CD14-positive monocyte (primary cell): ENCODE measurements at regions not wholly inside any gene's neighbourhood (a gene's known extent, or its start where the extent isn't known, plus 50 kb on each side); places are given as distances from the start of the nearest gene placed in this dataset.

Source experiments
- DNase-seq, 3 donors: peaks; one replicate each; pipeline ENCODE4 v3.0.0-alpha.2; 2011 to 2022
- H2AFZ ChIP-seq: 2 replicates; pipeline ENCODE4 v1.6.0; 2012; ENCODE audit warnings: mild to moderate bottlenecking, low read depth, low read length, inconsistent platforms; ENCODE audit not compliant: insufficient read depth, poor library complexity, severe bottlenecking
- H3K27ac ChIP-seq, 2 donors: 1 replicate in 1 of 2; 2 replicates in 1 of 2; pipeline ENCODE4 v1.5.1; 2012 to 2013; ENCODE audit warnings: low read length in 2 of 2, control low read depth in 1 of 2, inconsistent platforms in 1 of 2, low read depth in 1 of 2, mild to moderate bottlenecking in 1 of 2
- H3K27me3 ChIP-seq, 2 donors: one replicate each; pipeline versions ENCODE4 v1.6.0 to v1.6.1; 2011 to 2013; ENCODE audit warnings: low read length in 2 of 2; ENCODE audit not compliant: control insufficient read depth in 2 of 2, insufficient read depth in 2 of 2
- H3K36me3 ChIP-seq, 2 donors: replicated peaks in 1 of 2; 1 replicate in 1 of 2; 2 replicates in 1 of 2; pipeline versions ENCODE4 v1.5.1 to v1.6.1; 2012 to 2013; ENCODE audit warnings: low read length in 2 of 2, control low read depth in 1 of 2, inconsistent platforms in 1 of 2, mild to moderate bottlenecking in 1 of 2; ENCODE audit not compliant: insufficient read depth in 2 of 2, control insufficient read depth in 1 of 2
- H3K4me1 ChIP-seq, 2 donors: 1 replicate in 1 of 2; 2 replicates in 1 of 2; pipeline versions ENCODE4 v1.5.1 to v1.6.1; 2012 to 2013; ENCODE audit warnings: low read length in 2 of 2, control low read depth in 1 of 2, inconsistent platforms in 1 of 2, mild to moderate bottlenecking in 1 of 2, moderate library complexity in 1 of 2; ENCODE audit not compliant: insufficient read depth in 2 of 2, control insufficient read depth in 1 of 2
- H3K4me2 ChIP-seq: replicated peaks from 2 replicates; pipeline ENCODE3; 2012; ENCODE audit warnings: low read length, moderate library complexity, mild to moderate bottlenecking; ENCODE audit not compliant: poor library complexity, severe bottlenecking; ENCODE audit errors: extremely low read depth
- H3K4me3 ChIP-seq, 3 experiments: fragments of 200-600 bp in 1 of 3; sonication (generic) in 1 of 3; replicated peaks in 1 of 3; 1 replicate in 2 of 3; 2 replicates in 1 of 3; pipeline ENCODE4 v1.5.1; 2011 to 2013; ENCODE audit warnings: low read length in 3 of 3, mild to moderate bottlenecking in 3 of 3, control low read depth in 2 of 3, low read depth in 2 of 3, inconsistent platforms in 1 of 3, moderate library complexity in 1 of 3
- H3K79me2 ChIP-seq: 2 replicates; pipeline ENCODE4 v1.6.0; 2012; ENCODE audit warnings: mild to moderate bottlenecking, control low read depth, inconsistent platforms, low read length, moderate library complexity; ENCODE audit not compliant: insufficient read depth
- H3K9ac ChIP-seq: 2 replicates; pipeline ENCODE4 v1.6.0; 2017; ENCODE audit warnings: low read length, mild to moderate bottlenecking; ENCODE audit not compliant: insufficient read depth, poor library complexity, severe bottlenecking
- H3K9me3 ChIP-seq, 2 donors: replicated peaks in 1 of 2; 1 replicate in 1 of 2; 2 replicates in 1 of 2; pipeline versions ENCODE4 v1.5.1 to v1.6.1; 2012 to 2013; ENCODE audit warnings: low read length in 2 of 2, control low read depth in 1 of 2; ENCODE audit not compliant: control insufficient read depth in 1 of 2, insufficient read depth in 1 of 2
- H4K20me1 ChIP-seq: 2 replicates; pipeline ENCODE4 v1.6.0; 2012; ENCODE audit warnings: mild to moderate bottlenecking, low read length, control low read depth, moderate library complexity; ENCODE audit not compliant: insufficient read depth
- H3K27ac Mint-ChIP-seq, 7 donors: one replicate each; pipeline ENCODE4 v1.8.0; 2020; ENCODE audit warnings: mild to moderate bottlenecking in 7 of 7, mixed read lengths in 7 of 7, moderate library complexity in 6 of 7, inconsistent platforms in 2 of 7
- H3K27me3 Mint-ChIP-seq, 3 donors: one replicate each; pipeline ENCODE4 v1.8.0; 2021 to 2022; ENCODE audit warnings: low read depth in 3 of 3, mild to moderate bottlenecking in 3 of 3, mixed read lengths in 3 of 3, moderate library complexity in 3 of 3, inconsistent platforms in 1 of 3
- H3K36me3 Mint-ChIP-seq, 2 donors: one replicate each; pipeline ENCODE4 v1.8.0; 2020; ENCODE audit warnings: mixed read lengths in 2 of 2, inconsistent platforms in 1 of 2, mild to moderate bottlenecking in 1 of 2
- H3K4me1 Mint-ChIP-seq: one replicate; pipeline ENCODE4 v1.8.0; 2020; ENCODE audit warnings: mild to moderate bottlenecking, mixed read lengths
- H3K4me3 Mint-ChIP-seq, 2 donors: one replicate each; pipeline ENCODE4 v1.8.0; 2020; ENCODE audit warnings: mild to moderate bottlenecking in 2 of 2, mixed read lengths in 2 of 2, moderate library complexity in 1 of 2
- H3K9me3 Mint-ChIP-seq, 7 donors: one replicate each; pipeline ENCODE4 v1.8.0; 2020 to 2022; ENCODE audit warnings: mixed read lengths in 7 of 7, mild to moderate bottlenecking in 6 of 7, moderate library complexity in 6 of 7, inconsistent platforms in 2 of 7
- intact Hi-C, 2 donors: fragments of 100-400 bp; cut with micrococcal nuclease; formaldehyde crosslinking; loops; one replicate each; pipeline versions ENCODE4 v1.15.0 to v1.15.1; 2023
- TF ChIP-seq, protein P1 (sequence below): fragments of 200-600 bp; IDR thresholded peaks from one replicate; pipeline ENCODE4 v1.8.0; 2022; ENCODE audit warnings: antibody characterized with exemption, mild to moderate bottlenecking

DNA sequence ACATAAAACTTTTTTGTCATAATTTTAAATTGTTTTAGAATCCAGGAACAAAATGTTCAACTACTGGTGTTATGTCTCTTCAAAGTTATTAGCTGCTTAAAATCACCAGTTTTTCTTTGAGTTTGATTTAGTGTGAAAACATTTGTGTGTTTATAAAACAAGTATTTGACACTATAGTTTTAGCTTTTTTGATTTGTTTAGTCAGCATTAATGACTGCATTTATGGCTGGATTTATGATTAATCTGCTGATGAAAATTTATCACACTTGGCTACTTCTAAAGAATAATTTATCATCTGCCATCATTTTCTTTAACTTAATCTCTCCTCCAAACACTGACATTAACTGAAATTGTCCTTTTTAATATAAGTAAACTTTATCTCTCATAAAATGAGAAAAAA lies 1465.9 kb upstream of the SLC10A2 start:
- no peaks in the 10 kb centered on the region for H3K4me1 ChIP-seq
- no peak overlapping the region for H3K4me3 ChIP-seq
- no peaks in the 10 kb centered on the region for H3K4me1 Mint-ChIP-seq
- H3K79me2 ChIP-seq, result no peaks in the 10 kb centered on the region
- no peak overlapping the region for H3K4me2 ChIP-seq
- TF ChIP-seq, protein P1, sequence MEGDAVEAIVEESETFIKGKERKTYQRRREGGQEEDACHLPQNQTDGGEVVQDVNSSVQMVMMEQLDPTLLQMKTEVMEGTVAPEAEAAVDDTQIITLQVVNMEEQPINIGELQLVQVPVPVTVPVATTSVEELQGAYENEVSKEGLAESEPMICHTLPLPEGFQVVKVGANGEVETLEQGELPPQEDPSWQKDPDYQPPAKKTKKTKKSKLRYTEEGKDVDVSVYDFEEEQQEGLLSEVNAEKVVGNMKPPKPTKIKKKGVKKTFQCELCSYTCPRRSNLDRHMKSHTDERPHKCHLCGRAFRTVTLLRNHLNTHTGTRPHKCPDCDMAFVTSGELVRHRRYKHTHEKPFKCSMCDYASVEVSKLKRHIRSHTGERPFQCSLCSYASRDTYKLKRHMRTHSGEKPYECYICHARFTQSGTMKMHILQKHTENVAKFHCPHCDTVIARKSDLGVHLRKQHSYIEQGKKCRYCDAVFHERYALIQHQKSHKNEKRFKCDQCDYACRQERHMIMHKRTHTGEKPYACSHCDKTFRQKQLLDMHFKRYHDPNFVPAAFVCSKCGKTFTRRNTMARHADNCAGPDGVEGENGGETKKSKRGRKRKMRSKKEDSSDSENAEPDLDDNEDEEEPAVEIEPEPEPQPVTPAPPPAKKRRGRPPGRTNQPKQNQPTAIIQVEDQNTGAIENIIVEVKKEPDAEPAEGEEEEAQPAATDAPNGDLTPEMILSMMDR, result no peak
- no peak overlapping the region for H3K27ac Mint-ChIP-seq
- no peak overlapping the region for H3K9ac ChIP-seq
- no peaks in the 10 kb centered on the region for H4K20me1 ChIP-seq
- H3K36me3 Mint-ChIP-seq, result no peaks in the 10 kb centered on the region
- no peaks in the 10 kb centered on the region for H3K27me3 Mint-ChIP-seq
- no peak overlapping the region for H3K27ac ChIP-seq
- H3K9me3 Mint-ChIP-seq, result peaks cover 0 to 5% (median 3%) of the 10 kb centered on the region in 7 donors
- H3K27me3 ChIP-seq, result no peaks in the 10 kb centered on the region
- H3K9me3 ChIP-seq, result no peaks in the 10 kb centered on the region
- intact Hi-C loops, result no loop called here
- H2AFZ ChIP-seq, result no peak overlapping the region
- no peak for DNase-seq
- H3K4me3 Mint-ChIP-seq, result no peak overlapping the region
- H3K36me3 ChIP-seq, result no peaks in the 10 kb centered on the region

DNA sequence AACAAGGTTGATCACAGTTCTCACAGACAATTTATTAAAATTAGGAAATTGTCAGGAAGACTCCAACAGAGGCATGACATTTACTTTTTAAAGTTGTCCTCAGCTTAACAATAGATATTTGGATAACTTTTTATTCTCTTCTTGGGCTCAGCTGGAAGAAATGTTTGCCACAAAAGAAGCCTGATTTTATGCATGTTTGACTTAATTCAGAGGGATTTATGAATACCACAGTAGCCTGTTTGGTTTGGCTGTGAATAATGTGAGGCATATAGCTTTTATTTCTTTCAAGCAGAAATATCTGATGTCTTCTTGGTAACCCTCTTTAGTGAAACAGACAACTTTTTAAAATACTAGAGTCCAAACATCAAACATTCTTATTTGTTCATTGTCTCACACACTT lies 1464.5 kb upstream of the SLC10A2 start:
- Histone ChIP-seq H3K36me3 (no peaks in the 10 kb centered on the region), H2AFZ (no peak overlapping the region), H3K4me2 (no peak overlapping the region), H3K9me3 (no peaks in the 10 kb centered on the region), H3K27me3 (no peaks in the 10 kb centered on the region), H4K20me1 (no peaks in the 10 kb centered on the region), H3K4me1 (no peaks in the 10 kb centered on the region), H3K27ac (no peak overlapping the region), H3K79me2 (no peaks in the 10 kb centered on the region), H3K4me3 (no peak overlapping the region), H3K9ac (no peak overlapping the region)
- DNase-seq, result no peak
- intact Hi-C loops, result no loop called here
- TF ChIP-seq, protein P1, result no peak
- Mint-ChIP-seq H3K4me3 (no peak overlapping the region), H3K27ac (no peak overlapping the region), H3K27me3 (no peaks in the 10 kb centered on the region), H3K36me3 (no peaks in the 10 kb centered on the region), H3K9me3 (peaks cover 0 to 5% (median 3%) of the 10 kb centered on the region in 7 donors), H3K4me1 (no peaks in the 10 kb centered on the region)
